ENCODE measurements at regions not wholly inside any gene's neighbourhood (a gene's known extent, or its start where the extent isn't known, plus 50 kb on each side); places are given as distances from the start of the nearest gene placed in this dataset.

- TF ChIP-seq JUNB (IDR thresholded peaks at IDR 0.05) = no peak
- ChIA-PET RAD21 (ENCODE audit: unreplicated experiment) (no interaction called here), CTCF (no interaction called here), POLR2A (no interaction called here), SMC1A (ENCODE audit: uncharacterized antibody, unreplicated experiment) (no interaction called here)
- no peaks in the 10 kb centered on the region for H3K4me1 ChIP-seq (ENCODE audit: control insufficient read depth, insufficient read depth, low read length)
- no peak overlapping the region for H3K27ac ChIP-seq (ENCODE audit: control insufficient read depth, insufficient read depth)
- BruUV-seq (replicated peaks) = no TSS peak
- ATAC-seq (no peak), DNase-seq (ENCODE audit: low read depth, low spot score) (no peak), FAIRE-seq (no peak)
- intact Hi-C loops (cut with micrococcal nuclease; ENCODE audit: unreplicated experiment) (no loop called here), in situ Hi-C loops (cut with MboI) (no loop called here)
- no peaks in the 10 kb centered on the region for H3K9me3 ChIP-seq (replicated peaks; ENCODE audit: control insufficient read depth, insufficient read depth, low read length)
- no peaks in the 10 kb centered on the region for H3K27me3 ChIP-seq (replicated peaks in 1 of 2; ENCODE audit: control insufficient read depth in 2 of 2, insufficient read depth in 2 of 2, low read length in 1 of 2)
- no peaks in the 10 kb centered on the region for H3K36me3 ChIP-seq (ENCODE audit: control insufficient read depth in 2 of 2, insufficient read depth in 2 of 2, low read length in 1 of 2)
- no peaks in the 10 kb centered on the region for H4K20me1 ChIP-seq (ENCODE audit: control insufficient read depth, insufficient read depth)
- no peak overlapping the region for H2AFZ ChIP-seq (ENCODE audit: control insufficient read depth, low read depth, low read length)
- H3K4me2 ChIP-seq (ENCODE audit: control insufficient read depth, insufficient read depth) = no peak overlapping the region
- no peak overlapping the region for H3K4me3 ChIP-seq
- 0% methylated on average over 2 of the region's 2 CpGs for WGBS (ENCODE audit: insufficient coverage, insufficient replicate concordance, low lambda C conversion rate, missing lambda C conversion rate)
- H3K9ac ChIP-seq (ENCODE audit: control insufficient read depth, insufficient read depth, low read length) = no peak overlapping the region
- no peaks in the 10 kb centered on the region for H3K79me2 ChIP-seq (ENCODE audit: control insufficient read depth, insufficient read depth, low read length)
Measured at GRCh38 chr2:123606631-123607030, 418.5 kb upstream of the CNTNAP5 start.

GRCh38 chr2:123609077-123609476 is 416.0 kb upstream of the CNTNAP5 start:
- no TSS peak for BruUV-seq (replicated peaks)
- CTCF ChIA-PET = interaction anchor here (1.9 kb wide), 1 partner anchor 10 kb away, joined by 7 read pairs; no protein-coding TSS in a partner anchor
- Histone ChIP-seq H3K36me3 (ENCODE audit: control insufficient read depth in 2 of 2, insufficient read depth in 2 of 2, low read length in 1 of 2) (no peaks in the 10 kb centered on the region), H3K9me3 (replicated peaks; ENCODE audit: control insufficient read depth, insufficient read depth, low read length) (no peaks in the 10 kb centered on the region), H3K79me2 (ENCODE audit: control insufficient read depth, insufficient read depth, low read length) (no peaks in the 10 kb centered on the region), H4K20me1 (ENCODE audit: control insufficient read depth, insufficient read depth) (no peaks in the 10 kb centered on the region), H2AFZ (ENCODE audit: control insufficient read depth, low read depth, low read length) (no peak overlapping the region), H3K4me3 (no peak overlapping the region), H3K4me2 (ENCODE audit: control insufficient read depth, insufficient read depth) (no peak overlapping the region), H3K27me3 (replicated peaks in 1 of 2; ENCODE audit: control insufficient read depth in 2 of 2, insufficient read depth in 2 of 2, low read length in 1 of 2) (no peaks in the 10 kb centered on the region), H3K27ac (ENCODE audit: control insufficient read depth, insufficient read depth) (no peak overlapping the region), H3K4me1 (ENCODE audit: control insufficient read depth, insufficient read depth, low read length) (no peaks in the 10 kb centered on the region), H3K9ac (ENCODE audit: control insufficient read depth, insufficient read depth, low read length) (no peak overlapping the region)
- TF ChIP-seq DPF2 (IDR thresholded peaks at IDR 0.05) (no peak), HDAC2 (IDR thresholded peaks at IDR 0.05) (no peak), IKZF2 (IDR thresholded peaks at IDR 0.05) (no peak), STAT3 (IDR thresholded peaks at IDR 0.05; ENCODE audit: low read depth, low read length) (no peak)
- in situ Hi-C loops (cut with MboI) (no loop called here), intact Hi-C loops (cut with micrococcal nuclease; ENCODE audit: unreplicated experiment) (no loop called here)
- DNase-seq (ENCODE audit: low read depth, low spot score) (no peak), ATAC-seq (no peak), FAIRE-seq (no peak)
- POLR2A ChIA-PET = no interaction called here
- RAD21 ChIA-PET (ENCODE audit: unreplicated experiment) = no interaction called here
- SMC1A ChIA-PET (ENCODE audit: uncharacterized antibody, unreplicated experiment) = interaction anchor here (0.9 to 1.0 kb wide), 2 partner anchors 10 to 11 kb away, joined by 4 to 6 read pairs; no protein-coding TSS in a partner anchor
- WGBS (ENCODE audit: insufficient coverage, insufficient replicate concordance, low lambda C conversion rate, missing lambda C conversion rate) = 0% methylated on average over 1 of the region's 1 CpG
